Upper lobe of left lung (tissue), 4 donors: ENCODE measurements at regions not wholly inside any gene's neighbourhood (a gene's known extent, or its start where the extent isn't known, plus 50 kb on each side); places are given as distances from the start of the nearest gene placed in this dataset.

Experiments used
- CTCF ChIP-seq, 6 experiments: fragments of 450-650 bp in 4 of 6; fragments of 200-600 bp in 2 of 6; sonication (generic) in 2 of 6; IDR thresholded peaks; one replicate each; pipeline ENCODE4 v1.5.1; 2016 to 2019; ENCODE audit warnings: antibody characterized with exemption in 6 of 6
- EP300 ChIP-seq, 4 donors: sonication (generic); formaldehyde crosslinking; IDR thresholded peaks; one replicate each; pipeline ENCODE4 v1.5.1; 2017; ENCODE audit warnings: antibody characterized with exemption in 4 of 4, control low read depth in 2 of 4
- POLR2A ChIP-seq, 4 donors: fragments of 450-650 bp; IDR thresholded peaks; one replicate each; pipeline ENCODE4 v1.5.1; 2016 to 2017; ENCODE audit warnings: antibody characterized with exemption in 4 of 4, mild to moderate bottlenecking in 2 of 4
- POLR2AphosphoS5 ChIP-seq, 2 donors: sonication (generic); formaldehyde crosslinking; IDR thresholded peaks; one replicate each; pipeline ENCODE4 v1.5.1; 2017; ENCODE audit warnings: antibody characterized with exemption in 2 of 2

- TF ChIP-seq CTCF (IDR thresholded peaks at IDR 0.05) (no peak), EP300 (IDR thresholded peaks at IDR 0.05) (no peak), POLR2A (IDR thresholded peaks at IDR 0.05) (no peak), POLR2AphosphoS5 (IDR thresholded peaks at IDR 0.05) (no peak)
Measured at GRCh38 chr13:97654236-97654635, 220.3 kb downstream of the RAP2A start.
